Hepatocyte (in vitro differentiated cells): ENCODE measurements at regions not wholly inside any gene's neighbourhood (a gene's known extent, or its start where the extent isn't known, plus 50 kb on each side); places are given as distances from the start of the nearest gene placed in this dataset.

Experiments
- CTCF ChIP-seq: fragments of 200-600 bp; sonication (generic); IDR thresholded peaks from 2 replicates; pipeline ENCODE4 v1.5.1; 2016; ENCODE audit warnings: antibody characterized with exemption, mild to moderate bottlenecking; ENCODE audit not compliant: poor library complexity
- EZH2 ChIP-seq: fragments of 200-600 bp; sonication (generic); IDR thresholded peaks from 2 replicates; pipeline ENCODE4 v1.6.1; 2016; ENCODE audit warnings: antibody characterized with exemption, mild to moderate bottlenecking, borderline replicate concordance
- EZH2phosphoT487 ChIP-seq: fragments of 200-600 bp; sonication (generic); IDR thresholded peaks from one replicate; pipeline ENCODE4 v1.6.1; 2018; ENCODE audit warnings: antibody characterized with exemption, mild to moderate bottlenecking, low read depth, moderate library complexity; ENCODE audit not compliant: unreplicated experiment, severe bottlenecking

GRCh38 chr5:175159956-175160355 lies 284.0 kb downstream of the DRD1 start:
- TF ChIP-seq CTCF (no peak), EZH2 (no peak), EZH2phosphoT487 (no peak)
